Smooth muscle cell (in vitro differentiated cells): ENCODE measurements at regions not wholly inside any gene's neighbourhood (a gene's known extent, or its start where the extent isn't known, plus 50 kb on each side); places are given as distances from the start of the nearest gene placed in this dataset.

Experiments
- DNase-seq: peaks from one replicate; lab custom pipeline; 2025; ENCODE audit not compliant: unreplicated experiment; lab: John Stamatoyannopoulos, UW
- H2AFZ ChIP-seq: fragments of 200-600 bp; sonication (generic); 2 replicates; pipeline ENCODE4 v1.6.0; 2016; ENCODE audit warnings: antibody characterized with exemption, low read depth, mild to moderate bottlenecking
- H3F3A ChIP-seq: fragments of 200-600 bp; sonication (generic); 2 replicates; pipeline ENCODE4 v1.6.0; 2017; ENCODE audit warnings: antibody characterized with exemption, low read depth
- H3K27ac ChIP-seq: fragments of 200-600 bp; sonication (generic); 2 replicates; pipeline ENCODE4 v1.5.1; 2016; ENCODE audit warnings: low read depth, mild to moderate bottlenecking
- H3K27me3 ChIP-seq: fragments of 200-600 bp; sonication (generic); 2 replicates; pipeline ENCODE4 v1.6.1; 2016; ENCODE audit warnings: low read depth, mild to moderate bottlenecking
- H3K36me3 ChIP-seq: fragments of 200-600 bp; sonication (generic); 2 replicates; pipeline ENCODE4 v1.5.1; 2016; ENCODE audit warnings: low read depth
- H3K4me1 ChIP-seq: fragments of 200-600 bp; sonication (generic); 2 replicates; pipeline ENCODE4 v1.5.1; 2016; ENCODE audit warnings: low read depth
- H3K4me2 ChIP-seq: fragments of 200-600 bp; sonication (generic); 2 replicates; pipeline ENCODE4 v1.6.0; 2016; ENCODE audit warnings: mild to moderate bottlenecking
- H3K4me3 ChIP-seq: fragments of 200-600 bp; sonication (generic); 2 replicates; pipeline ENCODE4 v1.5.1; 2016; ENCODE audit warnings: mild to moderate bottlenecking
- H3K79me2 ChIP-seq: fragments of 200-600 bp; sonication (generic); 2 replicates; pipeline ENCODE4 v1.6.0; 2016; ENCODE audit warnings: low read depth, mild to moderate bottlenecking
- H3K9ac ChIP-seq: fragments of 200-600 bp; sonication (generic); 2 replicates; pipeline ENCODE4 v1.6.0; 2016; ENCODE audit warnings: low read depth
- H3K9me3 ChIP-seq: fragments of 200-600 bp; sonication (generic); replicated peaks from 2 replicates; pipeline ENCODE4 v1.5.1; 2016; ENCODE audit warnings: low read depth
- H4K20me1 ChIP-seq: fragments of 200-600 bp; sonication (generic); 2 replicates; pipeline ENCODE4 v1.6.0; 2016; ENCODE audit warnings: low read depth
- WGBS: methylation state at CpG from one replicate; pipeline ENCODE4 v1.1.7; 2016; ENCODE audit warnings: low lambda C conversion rate; 5-methylcytosine and 5-hydroxymethylcytosine counted together
- TF ChIP-seq, protein P1 (sequence below): fragments of 200-600 bp; sonication (generic); IDR thresholded peaks from 2 replicates; pipeline ENCODE4 v1.5.1; 2017; ENCODE audit warnings: borderline replicate concordance, mild to moderate bottlenecking, antibody characterized with exemption; ENCODE audit not compliant: insufficient read depth, poor library complexity, severe bottlenecking

DNA sequence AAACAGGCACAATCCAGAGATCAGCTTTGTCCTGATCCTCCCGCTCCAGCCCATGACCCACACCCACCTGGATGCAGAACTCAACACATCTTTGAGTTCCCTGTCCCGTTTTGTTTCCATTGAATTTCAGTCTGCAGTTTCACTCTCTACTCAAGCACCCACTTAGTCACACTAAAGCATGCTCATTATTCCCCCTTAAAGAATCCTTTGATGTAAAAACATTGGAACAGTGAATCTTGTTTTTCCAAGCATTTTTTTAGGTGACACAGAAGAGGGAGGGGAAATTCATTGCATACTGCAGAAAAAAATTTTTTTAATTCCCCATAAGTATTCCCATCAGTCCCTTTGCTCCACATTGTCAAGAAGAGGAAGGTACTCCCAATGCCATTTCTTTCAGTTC lies 249.7 kb upstream of the TTC29 start:
- 82% methylated on average over 2 of the region's 2 CpGs for WGBS

DNA sequence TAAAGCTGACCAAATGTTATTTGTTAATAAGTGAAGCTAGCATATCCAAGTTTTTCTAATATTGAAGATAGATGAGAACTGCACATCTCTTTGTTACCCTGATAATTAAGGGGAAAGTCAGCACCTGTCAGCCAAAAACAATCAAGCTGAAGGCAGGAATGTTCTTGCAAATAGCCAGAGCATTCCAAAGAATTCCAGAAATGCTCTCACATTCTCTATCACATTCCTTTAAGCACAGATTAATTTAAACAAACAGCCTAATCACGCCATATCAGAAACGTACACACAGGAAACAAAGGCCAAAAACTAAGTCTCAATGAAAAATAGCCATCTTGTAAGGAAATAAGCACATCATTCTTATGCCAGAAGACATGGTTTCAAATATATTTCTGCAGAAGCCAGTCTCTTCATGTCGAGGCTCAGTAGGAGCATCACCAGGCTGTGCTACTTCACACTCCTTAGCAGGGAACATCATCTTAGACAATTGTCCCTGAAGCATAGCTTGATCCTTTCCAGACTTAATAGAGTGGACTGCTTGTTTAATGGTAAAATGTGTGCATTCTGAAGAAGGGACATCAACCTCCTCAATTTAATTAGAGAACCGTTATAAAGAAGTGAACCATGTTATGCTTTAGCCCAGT lies 252.9 kb upstream of the TTC29 start:
- DNase-seq: no peak
- no peak overlapping the region for H3K9ac ChIP-seq

More for the DNA sequence above, 249.7 kb upstream of the TTC29 start:
- TF ChIP-seq, protein P1, sequence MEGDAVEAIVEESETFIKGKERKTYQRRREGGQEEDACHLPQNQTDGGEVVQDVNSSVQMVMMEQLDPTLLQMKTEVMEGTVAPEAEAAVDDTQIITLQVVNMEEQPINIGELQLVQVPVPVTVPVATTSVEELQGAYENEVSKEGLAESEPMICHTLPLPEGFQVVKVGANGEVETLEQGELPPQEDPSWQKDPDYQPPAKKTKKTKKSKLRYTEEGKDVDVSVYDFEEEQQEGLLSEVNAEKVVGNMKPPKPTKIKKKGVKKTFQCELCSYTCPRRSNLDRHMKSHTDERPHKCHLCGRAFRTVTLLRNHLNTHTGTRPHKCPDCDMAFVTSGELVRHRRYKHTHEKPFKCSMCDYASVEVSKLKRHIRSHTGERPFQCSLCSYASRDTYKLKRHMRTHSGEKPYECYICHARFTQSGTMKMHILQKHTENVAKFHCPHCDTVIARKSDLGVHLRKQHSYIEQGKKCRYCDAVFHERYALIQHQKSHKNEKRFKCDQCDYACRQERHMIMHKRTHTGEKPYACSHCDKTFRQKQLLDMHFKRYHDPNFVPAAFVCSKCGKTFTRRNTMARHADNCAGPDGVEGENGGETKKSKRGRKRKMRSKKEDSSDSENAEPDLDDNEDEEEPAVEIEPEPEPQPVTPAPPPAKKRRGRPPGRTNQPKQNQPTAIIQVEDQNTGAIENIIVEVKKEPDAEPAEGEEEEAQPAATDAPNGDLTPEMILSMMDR: no peak
- Histone ChIP-seq H3F3A (no peaks in the 10 kb centered on the region), H3K9ac (no peak overlapping the region), H3K4me2 (no peak overlapping the region), H3K9me3 (no peaks in the 10 kb centered on the region), H3K4me1 (no peaks in the 10 kb centered on the region), H2AFZ (no peak overlapping the region), H4K20me1 (no peaks in the 10 kb centered on the region), H3K4me3 (no peak overlapping the region), H3K27ac (no peak overlapping the region), H3K27me3 (no peaks in the 10 kb centered on the region), H3K79me2 (no peaks in the 10 kb centered on the region), H3K36me3 (no peaks in the 10 kb centered on the region)
- DNase-seq: no peak

DNA sequence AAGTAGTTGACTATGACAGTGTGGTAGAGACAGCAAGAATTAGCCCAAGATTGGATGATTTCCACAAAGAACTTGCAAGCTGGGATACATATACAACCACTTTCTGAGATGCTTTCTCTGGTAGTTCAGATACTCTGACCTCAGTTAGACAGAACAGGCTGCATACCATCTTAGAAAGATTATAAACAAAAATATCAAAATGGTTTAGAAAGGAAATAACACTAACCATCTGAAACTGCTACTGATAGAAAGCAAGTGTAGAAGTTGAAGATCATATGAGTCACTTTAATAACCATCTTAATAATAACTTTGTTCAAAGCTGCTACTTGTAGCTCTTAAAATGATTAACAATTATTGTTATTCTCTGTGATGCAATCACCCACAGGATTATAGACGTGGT lies 255.4 kb upstream of the TTC29 start:
- Histone ChIP-seq H3K9me3 (no peaks in the 10 kb centered on the region), H3K79me2 (no peaks in the 10 kb centered on the region), H4K20me1 (no peaks in the 10 kb centered on the region), H3K4me3 (no peak overlapping the region), H3K9ac (no peak overlapping the region), H3K4me1 (no peaks in the 10 kb centered on the region), H3K27ac (no peak overlapping the region), H3K27me3 (no peaks in the 10 kb centered on the region), H3K4me2 (no peak overlapping the region), H3F3A (no peaks in the 10 kb centered on the region), H3K36me3 (no peaks in the 10 kb centered on the region), H2AFZ (no peak overlapping the region)
- WGBS: 46% methylated on average over 1 of the region's 1 CpG
- TF ChIP-seq, protein P1: no peak
- DNase-seq: no peak

More for the DNA sequence above, 252.9 kb upstream of the TTC29 start:
- H3K4me3 ChIP-seq: no peak overlapping the region
- H2AFZ ChIP-seq: no peak overlapping the region
- no peak overlapping the region for H3K27ac ChIP-seq
- H3K27me3 ChIP-seq: no peaks in the 10 kb centered on the region
- H3K36me3 ChIP-seq: no peaks in the 10 kb centered on the region
- no peaks in the 10 kb centered on the region for H3F3A ChIP-seq
- H4K20me1 ChIP-seq: no peaks in the 10 kb centered on the region
- 61% methylated on average over 4 of the region's 4 CpGs for WGBS
- H3K79me2 ChIP-seq: no peaks in the 10 kb centered on the region
- TF ChIP-seq, protein P1: no peak
- H3K9me3 ChIP-seq: no peaks in the 10 kb centered on the region
- H3K4me2 ChIP-seq: no peak overlapping the region
- H3K4me1 ChIP-seq: no peaks in the 10 kb centered on the region

DNA sequence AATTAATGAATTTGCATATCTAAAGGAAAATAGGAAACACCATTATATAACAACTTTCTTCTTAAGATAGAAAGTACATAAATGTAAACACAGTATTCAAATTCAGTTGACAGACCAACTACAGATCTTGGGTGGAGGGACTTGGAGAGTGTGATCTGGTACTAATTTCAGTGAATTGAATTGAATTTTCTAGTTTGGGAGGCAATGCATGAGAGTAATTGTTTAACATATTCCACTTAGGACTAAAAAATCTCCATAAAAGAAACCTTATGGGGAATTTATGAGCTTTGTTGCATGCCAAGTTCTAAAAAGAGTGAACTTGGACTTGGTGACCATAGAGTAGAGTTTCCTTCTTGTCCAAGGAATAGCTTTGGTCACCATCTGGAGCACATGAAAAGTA lies 261.1 kb upstream of the TTC29 start:
- no peaks in the 10 kb centered on the region for H4K20me1 ChIP-seq
- no peak for DNase-seq
- TF ChIP-seq, protein P1: no peak

More for the DNA sequence above, 261.1 kb upstream of the TTC29 start:
- H3K27me3 ChIP-seq: no peaks in the 10 kb centered on the region
- no peak overlapping the region for H3K27ac ChIP-seq
- no peak overlapping the region for H3K4me2 ChIP-seq
- no peaks in the 10 kb centered on the region for H3K4me1 ChIP-seq
- H3K9ac ChIP-seq: no peak overlapping the region
- no peaks in the 10 kb centered on the region for H3K9me3 ChIP-seq
- no peak overlapping the region for H2AFZ ChIP-seq
- no peaks in the 10 kb centered on the region for H3K79me2 ChIP-seq
- H3K36me3 ChIP-seq: no peaks in the 10 kb centered on the region
- H3K4me3 ChIP-seq: no peak overlapping the region
- no peaks in the 10 kb centered on the region for H3F3A ChIP-seq
